Vagina (tissue), 2 donors: ENCODE measurements at regions not wholly inside any gene's neighbourhood (a gene's known extent, or its start where the extent isn't known, plus 50 kb on each side); places are given as distances from the start of the nearest gene placed in this dataset.

Experiments used
- CTCF ChIP-seq, 3 experiments: fragments of 450-650 bp in 2 of 3; fragments of 200-600 bp in 1 of 3; sonication (generic) in 1 of 3; IDR thresholded peaks; one replicate each; pipeline ENCODE4 v1.5.1; 2017 to 2019; ENCODE audit warnings: antibody characterized with exemption in 3 of 3, mild to moderate bottlenecking in 2 of 3, moderate library complexity in 2 of 3
- POLR2A ChIP-seq, 2 donors: fragments of 450-650 bp; IDR thresholded peaks; one replicate each; pipeline ENCODE4 v1.6.1; 2017; ENCODE audit warnings: antibody characterized with exemption in 2 of 2, mild to moderate bottlenecking in 2 of 2, moderate library complexity in 2 of 2

DNA sequence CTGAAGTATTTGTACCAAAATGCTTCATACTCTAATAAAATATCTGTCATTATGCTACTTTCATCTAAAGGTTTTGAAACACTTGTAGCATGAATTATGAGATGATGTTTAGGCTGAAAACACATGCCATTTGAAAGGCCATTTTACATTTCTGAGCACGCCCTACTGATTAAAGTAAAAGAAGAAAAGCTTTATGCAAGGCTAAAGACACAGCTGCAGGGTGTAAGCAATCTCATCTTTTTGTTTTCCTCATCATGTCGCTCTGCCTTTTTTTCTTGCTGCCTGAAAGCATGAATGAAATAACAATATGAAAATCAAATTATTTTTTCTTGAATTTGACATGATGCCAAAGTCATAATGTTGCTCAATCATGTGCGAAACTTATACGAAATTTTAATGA, 148.6 kb upstream of the ARG1 start:
- TF ChIP-seq CTCF (IDR thresholded peaks at IDR 0.05) (no peak), POLR2A (IDR thresholded peaks at IDR 0.05) (no peak)
